K562 (cell line): ENCODE measurements at regions not wholly inside any gene's neighbourhood (a gene's known extent, or its start where the extent isn't known, plus 50 kb on each side); places are given as distances from the start of the nearest gene placed in this dataset.

Experiments used
- ATAC-seq: fragments of 200-7000 bp; cut with Tn5 transposase; 3 replicates; pipeline ENCODE4 v1.9.1; 2020; ENCODE audit warnings: moderate library complexity
- BruUV-seq: library from RNA; stranded (reverse); fragments of 400-500 nt; replicated peaks from 2 replicates; lab custom pipeline; 2021; lab: Mats Ljungman, UMichigan
- CTCF ChIA-PET: fragments of 300-600 bp; formaldehyde crosslinking; extraction: SDS; loops from one replicate; lab custom pipeline; 2021; ENCODE audit warnings: low intra/inter-chr PET ratio; lab: Yijun Ruan, JAX
- POLR2A ChIA-PET: fragments of 300-600, 350-650 bp; sonication (Branson Sonifier 250); formaldehyde crosslinking; extraction: SDS; loops from one replicate; lab custom pipeline; 2021; ENCODE audit warnings: antibody characterized with exemption, inconsistent platforms; lab: Yijun Ruan, JAX
- DNase-seq, 4 experiments: peaks; one replicate each; pipeline versions ENCODE4 v3.0.0 to v3.0.0-alpha.2; 2011 to 2018; ENCODE audit warnings: low spot score in 3 of 4, mixed read lengths in 3 of 4; ENCODE audit errors: extremely low read depth in 1 of 4
- FAIRE-seq: peaks from 2 replicates; lab custom pipeline; 2011; peaks lifted over from hg19 to GRCh38; lab: Jason Lieb, UNC
- H2AFZ ChIP-seq: 2 replicates; pipeline ENCODE4 v1.6.0; 2011; ENCODE audit warnings: low read depth, low read length, control low read depth, inconsistent platforms
- H3K27ac ChIP-seq: fragments of 200-600 bp; 3 replicates; pipeline ENCODE4 v1.8.0; 2011; ENCODE audit warnings: low read depth, mild to moderate bottlenecking, control low read depth, inconsistent platforms, low read length, moderate library complexity, mixed read lengths; ENCODE audit errors: extremely low read depth
- H3K27me3 ChIP-seq, 2 experiments: fragments of 300-600 bp in 1 of 2; 2 replicates in 1 of 2; 3 replicates in 1 of 2; pipeline versions ENCODE4 v1.6.0 to v1.8.0; 2011; ENCODE audit warnings: inconsistent platforms in 2 of 2, low read length in 2 of 2, mild to moderate bottlenecking in 1 of 2, mixed read lengths in 1 of 2, moderate library complexity in 1 of 2; ENCODE audit not compliant: control insufficient read depth in 2 of 2, insufficient read depth in 2 of 2
- H3K36me3 ChIP-seq: fragments of 300-600 bp; 3 replicates; pipeline ENCODE4 v1.8.0; 2011; ENCODE audit warnings: mild to moderate bottlenecking, low read length, inconsistent platforms; ENCODE audit not compliant: control insufficient read depth, insufficient read depth
- H3K4me1 ChIP-seq, 2 experiments: fragments of 200-600 bp in 1 of 2; replicated peaks in 1 of 2; 2 replicates in 1 of 2; 3 replicates in 1 of 2; pipeline versions ENCODE4 v1.5.1 to v1.8.0; 2011; ENCODE audit warnings: inconsistent platforms in 2 of 2, low read length in 2 of 2, mild to moderate bottlenecking in 1 of 2, mixed read lengths in 1 of 2, moderate library complexity in 1 of 2; ENCODE audit not compliant: control insufficient read depth in 2 of 2, insufficient read depth in 2 of 2
- H3K4me2 ChIP-seq: 2 replicates; pipeline ENCODE4 v1.6.1; 2011; ENCODE audit warnings: low read length, control low read depth, inconsistent platforms, mixed read lengths; ENCODE audit not compliant: insufficient read depth
- H3K4me3 ChIP-seq: fragments of 200-600 bp; sonication (generic), shearing (Covaris generic); 2 replicates; pipeline ENCODE4 v1.5.1; 2016; ENCODE audit warnings: control low read depth, inconsistent platforms
- H3K79me2 ChIP-seq: fragments of 200-600 bp; 3 replicates; pipeline ENCODE4 v1.8.0; 2011; ENCODE audit warnings: low read length, inconsistent platforms; ENCODE audit not compliant: control insufficient read depth, insufficient read depth
- H3K9ac ChIP-seq, 2 experiments: 2 replicates each; pipeline versions ENCODE4 v1.6.0 to v1.6.1; 2011; ENCODE audit warnings: low read depth in 2 of 2, low read length in 2 of 2, control low read depth in 1 of 2, inconsistent platforms in 1 of 2, mild to moderate bottlenecking in 1 of 2, mixed read lengths in 1 of 2; ENCODE audit not compliant: insufficient read depth in 1 of 2
- H3K9me1 ChIP-seq: one replicate; pipeline ENCODE4 v1.6.0; 2011; ENCODE audit warnings: inconsistent platforms, mild to moderate bottlenecking, low read length, moderate library complexity; ENCODE audit not compliant: control insufficient read depth, insufficient read depth
- H3K9me3 ChIP-seq: replicated peaks from 2 replicates; pipeline ENCODE4 v1.5.1; 2011; ENCODE audit warnings: low read depth, low read length, inconsistent platforms; ENCODE audit not compliant: control insufficient read depth, insufficient read depth
- H4K20me1 ChIP-seq: replicated peaks from 2 replicates; pipeline ENCODE4 v1.6.1; 2011; ENCODE audit warnings: low read length, inconsistent platforms, mixed read lengths; ENCODE audit not compliant: control insufficient read depth, insufficient read depth
- FOXA3 ChIP-seq, 2 experiments: fragments of 450-650 bp in 1 of 2; sonication (generic) in 1 of 2; formaldehyde crosslinking; IDR thresholded peaks in 1 of 2; conservative IDR thresholded peaks in 1 of 2; 2 replicates each; pipeline versions ENCODE4 v1.4.0 to v1.8.0; 2020 to 2022; ENCODE audit warnings: mild to moderate bottlenecking in 2 of 2, missing genetic modification reagents in 1 of 2
- HDAC3 ChIP-seq: fragments of 450-650 bp; IDR thresholded peaks from 2 replicates; pipeline ENCODE4 v1.6.1; 2018; ENCODE audit warnings: borderline replicate concordance, mild to moderate bottlenecking, moderate library complexity; ENCODE audit not compliant: partially characterized antibody
- ZNF174 ChIP-seq: fragments of 250-450 bp; sonication (Bioruptor Pico); IDR thresholded peaks from 2 replicates; pipeline ENCODE4 v1.4.0; 2020; ENCODE audit warnings: mild to moderate bottlenecking
- ZNF589 ChIP-seq: fragments of 200-800 bp; sonication (Bioruptor generic); IDR thresholded peaks from 2 replicates; pipeline ENCODE4 v1.6.1; 2016; ENCODE audit warnings: low read depth, missing genetic modification characterization, missing compliant biosample characterization
- WGBS: fragments of 100-300 bp; shearing (Covaris generic); methylation state at CpG from one replicate; pipeline ENCODE4 v1.1.6; 2016; ENCODE audit warnings: low coverage, mixed read lengths; ENCODE audit not compliant: insufficient coverage; ENCODE audit errors: missing lambda C conversion rate; 5-methylcytosine and 5-hydroxymethylcytosine counted together
- in situ Hi-C: fragments of 300-500 bp; cut with MboI; formaldehyde crosslinking; loops from 4 replicates; pipeline ENCODE4 v1.15.0; 2018; ENCODE audit warnings: inconsistent platforms, mixed read lengths
- intact Hi-C: fragments of 100-400 bp; cut with micrococcal nuclease; formaldehyde crosslinking; loops from 2 replicates; pipeline ENCODE4 v1.14.2; 2022
- TF ChIP-seq, protein P1 (sequence below): sonication (generic); formaldehyde crosslinking; IDR thresholded peaks from 2 replicates; pipeline ENCODE4 v1.8.0; 2022; ENCODE audit warnings: missing genetic modification reagents, mild to moderate bottlenecking, borderline replicate concordance
- TF ChIP-seq, protein P2 (sequence below): sonication (generic); formaldehyde crosslinking; IDR thresholded peaks from 2 replicates; pipeline ENCODE4 v1.8.1; 2023; ENCODE audit warnings: mild to moderate bottlenecking, missing genetic modification reagents

DNA sequence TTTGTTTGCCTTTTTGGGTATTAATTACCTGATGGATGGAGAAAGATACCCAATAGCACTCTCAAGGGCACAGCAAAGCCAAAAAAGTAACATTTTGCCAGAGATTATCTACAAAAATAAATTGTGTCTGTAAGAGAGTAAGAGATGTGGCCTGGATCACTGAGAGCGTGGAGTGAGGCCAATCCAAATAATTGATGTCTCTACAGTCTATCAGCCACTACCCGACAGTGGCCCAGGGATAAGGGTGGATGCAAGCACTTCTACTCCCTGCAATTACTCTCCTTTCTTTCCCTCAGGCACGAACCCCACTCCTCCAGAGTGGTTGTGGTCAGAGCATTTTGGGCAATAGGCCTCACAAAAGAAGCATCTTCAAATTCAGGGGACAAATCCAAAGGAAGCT lies 92.3 kb upstream of the ZC3H12C start:
- Histone ChIP-seq H3K27me3 (no peaks in the 10 kb centered on the region), H3K4me2 (no peak overlapping the region), H3K79me2 (no peaks in the 10 kb centered on the region), H3K27ac (no peak overlapping the region), H3K4me3 (no peak overlapping the region), H3K4me1 (no peaks in the 10 kb centered on the region; a peak in 3 of 5 replicates), H3K9ac (no peak overlapping the region), H3K36me3 (no peaks in the 10 kb centered on the region), H3K9me3 (no peaks in the 10 kb centered on the region), H2AFZ (no peak overlapping the region; the same call in 1 of the 2 replicates), H3K9me1 (no peaks in the 10 kb centered on the region), H4K20me1 (no peaks in the 10 kb centered on the region)
- ATAC-seq (no peak), FAIRE-seq (no peak), DNase-seq (no peak)
- no TSS peak for BruUV-seq
- TF ChIP-seq ZNF589 (CRISPR knock-in tag), result 0 out of 2 replicates have a peak, but pooled peaks have one; percentile 5
- TF ChIP-seq, protein P1, sequence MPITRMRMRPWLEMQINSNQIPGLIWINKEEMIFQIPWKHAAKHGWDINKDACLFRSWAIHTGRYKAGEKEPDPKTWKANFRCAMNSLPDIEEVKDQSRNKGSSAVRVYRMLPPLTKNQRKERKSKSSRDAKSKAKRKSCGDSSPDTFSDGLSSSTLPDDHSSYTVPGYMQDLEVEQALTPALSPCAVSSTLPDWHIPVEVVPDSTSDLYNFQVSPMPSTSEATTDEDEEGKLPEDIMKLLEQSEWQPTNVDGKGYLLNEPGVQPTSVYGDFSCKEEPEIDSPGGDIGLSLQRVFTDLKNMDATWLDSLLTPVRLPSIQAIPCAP (CRISPR knock-in tag), result no peak
- POLR2A ChIA-PET, result no interaction called here
- intact Hi-C loops (no loop called here), in situ Hi-C loops (no loop called here)
- 33% methylated on average over 3 of the region's 3 CpGs for WGBS
- CTCF ChIA-PET, result no interaction called here

DNA sequence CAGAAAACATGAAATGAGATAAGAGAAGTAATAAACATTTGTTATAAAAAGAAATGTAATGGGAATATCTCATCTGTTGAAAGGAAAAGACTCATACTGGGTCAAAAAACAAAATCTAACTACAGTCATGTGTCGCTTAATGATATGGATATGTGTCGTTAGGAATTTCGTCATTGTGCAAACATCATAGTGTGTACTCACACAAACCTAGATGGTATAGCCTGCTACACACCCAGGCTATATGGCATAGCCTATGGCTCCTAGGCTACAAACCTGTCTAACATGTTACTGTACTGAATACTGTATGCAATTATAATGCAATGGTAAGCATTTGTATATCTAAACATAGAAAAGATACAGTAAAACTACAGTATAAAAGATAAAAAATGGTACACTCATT lies 89.8 kb upstream of the ZC3H12C start:
- Histone ChIP-seq H3K36me3 (no peaks in the 10 kb centered on the region), H3K27ac (no peak overlapping the region), H4K20me1 (no peaks in the 10 kb centered on the region), H3K9me1 (no peaks in the 10 kb centered on the region), H3K27me3 (no peaks in the 10 kb centered on the region), H3K79me2 (no peaks in the 10 kb centered on the region), H3K4me1 (no peaks in the 10 kb centered on the region; a peak in 3 of 5 replicates)
- no peak for DNase-seq
- FAIRE-seq, result no peak
- POLR2A ChIA-PET, result no interaction called here
- ATAC-seq, result no peak
- in situ Hi-C loops, result no loop called here
- TF ChIP-seq ZNF174 (CRISPR knock-in tag) (no peak), FOXA3 (CRISPR knock-in tag; conservative IDR thresholded peaks at IDR 0.05 in 1 of 2, IDR thresholded peaks at IDR 0.05 in 1 of 2) (peak in 1 of 2 experiments; percentile 47; a peak in 1 of 4 replicates), HDAC3 (no peak)
- TF ChIP-seq, protein P2, sequence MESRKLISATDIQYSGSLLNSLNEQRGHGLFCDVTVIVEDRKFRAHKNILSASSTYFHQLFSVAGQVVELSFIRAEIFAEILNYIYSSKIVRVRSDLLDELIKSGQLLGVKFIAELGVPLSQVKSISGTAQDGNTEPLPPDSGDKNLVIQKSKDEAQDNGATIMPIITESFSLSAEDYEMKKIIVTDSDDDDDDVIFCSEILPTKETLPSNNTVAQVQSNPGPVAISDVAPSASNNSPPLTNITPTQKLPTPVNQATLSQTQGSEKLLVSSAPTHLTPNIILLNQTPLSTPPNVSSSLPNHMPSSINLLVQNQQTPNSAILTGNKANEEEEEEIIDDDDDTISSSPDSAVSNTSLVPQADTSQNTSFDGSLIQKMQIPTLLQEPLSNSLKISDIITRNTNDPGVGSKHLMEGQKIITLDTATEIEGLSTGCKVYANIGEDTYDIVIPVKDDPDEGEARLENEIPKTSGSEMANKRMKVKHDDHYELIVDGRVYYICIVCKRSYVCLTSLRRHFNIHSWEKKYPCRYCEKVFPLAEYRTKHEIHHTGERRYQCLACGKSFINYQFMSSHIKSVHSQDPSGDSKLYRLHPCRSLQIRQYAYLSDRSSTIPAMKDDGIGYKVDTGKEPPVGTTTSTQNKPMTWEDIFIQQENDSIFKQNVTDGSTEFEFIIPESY (CRISPR knock-in tag), result no peak
- TF ChIP-seq, all 486 proteins: peak for 1
- Histone ChIP-seq H3K4me3 (no peak overlapping the region), H3K4me2 (no peak overlapping the region), H3K9ac (no peak overlapping the region), H2AFZ (no peak overlapping the region), H3K9me3 (no peaks in the 10 kb centered on the region)
- WGBS, result 32% methylated on average over 3 of the region's 3 CpGs
- BruUV-seq, result no TSS peak
- intact Hi-C loops, result no loop called here
- CTCF ChIA-PET, result no interaction called here
